ENCODE measurements at regions not wholly inside any gene's neighbourhood (a gene's known extent, or its start where the extent isn't known, plus 50 kb on each side); places are given as distances from the start of the nearest gene placed in this dataset.

GRCh38 chr9:85172001-85172978 is 502.8 kb downstream of the NTRK2 start:
- Histone ChIP-seq H2BK120ac (ENCODE audit: low read depth, low read length) (no peak overlapping the region), H2BK15ac (ENCODE audit: low read depth, low read length) (no peak overlapping the region), H3K27ac (ENCODE audit: insufficient read depth, low read length) (no peak overlapping the region), H3K79me1 (ENCODE audit: low read depth in 1 of 2, low read length in 2 of 2) (no peaks in the 10 kb centered on the region), H3K4ac (ENCODE audit: low read depth, low read length) (no peak overlapping the region), H3K56ac (ENCODE audit: extremely low read depth, insufficient read depth, low read length) (no peak overlapping the region), H3K4me1 (ENCODE audit: control insufficient read depth, insufficient read depth, low read length) (no peaks in the 10 kb centered on the region), H3K4me3 (ENCODE audit: insufficient read depth, low read depth, low read length) (no peak overlapping the region), H4K8ac (ENCODE audit: low read depth in 2 of 2, low read length in 2 of 2) (no peak overlapping the region), H3K14ac (replicated peaks; ENCODE audit: low read depth, low read length) (no peak overlapping the region), H3K4me2 (ENCODE audit: low read depth, low read length) (no peak overlapping the region), H2AFZ (replicated peaks; ENCODE audit: low read length, poor library complexity) (no peak overlapping the region), H3K9me3 (ENCODE audit: control insufficient read depth, insufficient read depth, low read length) (peaks cover 19% of the 10 kb centered on the region), H2AK5ac (ENCODE audit: low read depth, low read length) (no peak overlapping the region), H3K36me3 (ENCODE audit: control insufficient read depth, insufficient read depth, low read length) (no peaks in the 10 kb centered on the region), H2BK5ac (ENCODE audit: low read depth, low read length, poor library complexity, severe bottlenecking) (no peak overlapping the region), H4K5ac (ENCODE audit: low read depth, low read length) (no peak overlapping the region), H3K23ac (ENCODE audit: low read depth, low read length) (no peak overlapping the region), H2AK9ac (replicated peaks; ENCODE audit: low read depth, low read length, poor library complexity) (no peak overlapping the region), H3K18ac (ENCODE audit: low read depth, low read length) (no peak overlapping the region), H4K91ac (ENCODE audit: insufficient read depth, low read depth, low read length) (no peak overlapping the region), H3K9me1 (ENCODE audit: insufficient read depth, low read length) (no peaks in the 10 kb centered on the region), H2BK20ac (ENCODE audit: low read depth, low read length) (no peak overlapping the region), H3K9ac (ENCODE audit: low read depth, low read length) (no peak overlapping the region), H4K20me1 (ENCODE audit: insufficient read depth, low read length) (no peaks in the 10 kb centered on the region), H3K27me3 (ENCODE audit: control insufficient read depth, insufficient read depth, low read length) (no peaks in the 10 kb centered on the region)
- ChIA-PET CTCF (no interaction called here), POLR2A (ENCODE audit: unreplicated experiment) (no interaction called here)
- TF ChIP-seq RAD21 (IDR thresholded peaks at IDR 0.05; ENCODE audit: low read length) (no peak), BHLHE40 (IDR thresholded peaks at IDR 0.05; ENCODE audit: low read depth, low read length) (no peak), POLR2A (IDR thresholded peaks at IDR 0.05; ENCODE audit: low read depth, low read length) (no peak), SMC3 (IDR thresholded peaks at IDR 0.05; ENCODE audit: low read depth, low read length) (no peak), MAZ (IDR thresholded peaks at IDR 0.05; ENCODE audit: borderline replicate concordance, low read depth, low read length) (no peak), FOS (IDR thresholded peaks at IDR 0.05; ENCODE audit: low read depth, low read length) (no peak), MXI1 (IDR thresholded peaks at IDR 0.05; ENCODE audit: borderline replicate concordance, low read depth, low read length) (no peak)
- no TSS peak for BruUV-seq (replicated peaks)
- dilution Hi-C loops (cut with HindIII; ENCODE audit: low sequenced_read_pairs, unreplicated experiment): no loop called here
- no CpG with 5 or more reads among the region's 7 CpGs for WGBS, 2 experiments (ENCODE audit: extremely low coverage in 2 of 2, insufficient read length in 1 of 2)
- intact Hi-C loops (cut with micrococcal nuclease): no loop called here
- ATAC-seq (ENCODE audit: low read depth) (no peak), DNase-seq (no peak)
- in situ Hi-C loops (cut with MboI; ENCODE audit: low sequenced_read_pairs): no loop called here
